ENCODE measurements at regions not wholly inside any gene's neighbourhood (a gene's known extent, or its start where the extent isn't known, plus 50 kb on each side); places are given as distances from the start of the nearest gene placed in this dataset.

GRCh38 chr17:77398274-77398673 is 257.5 kb downstream of the SEC14L1 start:
- DNase-seq (ENCODE audit: low spot score): no peak
- in situ Hi-C loops (cut with HindIII; ENCODE audit: low sequenced_read_pairs): no loop called here

DNA sequence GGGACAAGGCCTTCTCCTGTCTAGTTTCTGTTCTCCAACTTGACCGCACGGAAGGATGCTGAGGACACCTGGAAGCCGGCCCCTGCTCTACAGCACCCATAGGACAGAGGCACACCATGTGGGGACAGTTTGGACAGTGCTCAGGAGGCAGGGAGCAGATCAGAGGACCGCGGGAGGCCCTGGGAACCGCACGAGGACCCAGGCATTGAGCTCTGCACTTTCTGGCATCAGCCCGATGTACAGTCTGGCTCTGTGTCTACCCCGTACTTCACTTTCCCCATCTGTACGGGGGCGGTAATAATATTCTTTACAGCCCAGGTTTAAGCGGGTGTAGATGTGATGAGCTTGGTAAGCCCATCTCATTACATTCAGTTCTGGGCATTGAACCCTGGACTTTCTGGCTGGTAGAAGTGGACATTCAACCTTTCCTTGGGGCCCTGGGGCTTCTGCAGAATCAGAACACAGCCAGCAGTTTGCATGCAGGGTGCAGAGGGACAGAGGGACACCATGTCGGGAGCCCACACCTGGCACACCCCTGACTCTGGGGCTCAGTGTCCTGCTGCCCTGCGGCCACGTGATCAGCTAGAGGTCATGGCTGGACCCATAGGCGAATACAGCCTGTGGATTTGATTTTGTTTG is 258.7 kb downstream of the SEC14L1 start:
- in situ Hi-C loops (cut with HindIII; ENCODE audit: low sequenced_read_pairs): no loop called here

GRCh38 chr17:77400445-77400870 is 259.7 kb downstream of the SEC14L1 start:
- in situ Hi-C loops (cut with HindIII; ENCODE audit: low sequenced_read_pairs): no loop called here
- peak; percentile 68 for DNase-seq (ENCODE audit: low spot score)

More for the DNA sequence above, 258.7 kb downstream of the SEC14L1 start:
- no peak for DNase-seq (ENCODE audit: low spot score)

GRCh38 chr17:77402159-77402731 is 261.5 kb downstream of the SEC14L1 start:
- DNase-seq (ENCODE audit: low spot score): no peak
- in situ Hi-C loops (cut with HindIII; ENCODE audit: low sequenced_read_pairs): no loop called here

DNA sequence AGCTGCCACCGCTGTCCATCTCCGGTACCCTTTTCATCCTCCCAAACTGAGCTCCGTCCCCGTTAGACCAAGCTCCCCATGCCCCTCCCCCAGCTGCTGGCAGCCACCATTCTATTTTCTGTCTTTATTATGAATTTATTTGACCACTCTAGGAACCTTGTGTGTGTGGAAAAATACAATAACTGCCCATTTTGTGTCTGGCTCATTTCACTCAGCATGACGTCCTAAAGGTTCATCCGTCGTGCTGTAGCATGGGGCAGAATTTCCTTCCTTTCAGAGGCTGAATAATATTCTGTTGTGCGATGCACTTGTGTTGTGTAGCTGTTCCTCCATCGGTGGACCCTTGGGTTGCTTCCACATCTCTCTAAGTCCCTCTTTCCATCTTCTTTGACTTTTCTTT is 263.1 kb downstream of the SEC14L1 start:
- DNase-seq (ENCODE audit: low spot score): peak; percentile 93
- in situ Hi-C loops (cut with HindIII; ENCODE audit: low sequenced_read_pairs): no loop called here

DNA sequence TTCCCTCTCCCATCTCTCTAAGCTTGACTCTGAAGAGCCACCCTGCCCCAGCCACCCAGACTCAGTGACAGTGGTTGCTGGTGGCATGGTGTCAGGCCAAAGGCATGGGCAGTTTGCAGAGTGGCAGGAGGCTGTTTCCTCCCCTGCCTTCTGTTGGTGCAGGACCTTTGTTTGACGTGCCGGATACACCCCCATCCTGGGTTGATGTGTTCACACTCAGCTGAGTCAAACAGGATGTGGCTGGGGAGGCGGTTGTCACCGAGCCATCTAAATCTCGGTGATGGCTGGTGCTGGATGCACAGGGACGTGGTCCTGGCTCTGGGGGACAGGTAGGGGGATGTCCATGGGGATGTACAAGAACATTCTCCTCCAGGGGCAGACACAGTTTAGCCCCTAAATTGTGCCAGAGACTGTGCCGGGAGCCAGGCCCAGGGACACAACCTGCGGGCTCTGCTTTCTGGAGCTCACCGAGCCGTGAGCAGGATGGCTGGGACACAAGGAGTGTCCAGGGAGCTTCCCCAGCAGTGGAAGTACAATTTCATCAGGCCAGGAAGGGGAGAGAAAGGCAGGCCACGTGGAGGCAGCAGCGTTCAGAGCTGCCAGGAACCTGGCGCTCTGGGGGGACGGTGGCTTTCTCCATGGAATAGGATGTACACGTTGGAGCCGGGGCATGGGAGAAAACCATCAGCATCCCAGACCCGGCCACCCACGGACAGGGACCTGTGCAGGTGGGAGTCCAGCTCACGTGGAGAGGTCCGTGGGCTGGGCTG is 264.2 kb downstream of the SEC14L1 start:
- DNase-seq (ENCODE audit: low spot score): peak; percentile 84
- in situ Hi-C loops (cut with HindIII; ENCODE audit: low sequenced_read_pairs): no loop called here

- DNase-seq (ENCODE audit: low spot score): no peak
- in situ Hi-C loops (cut with HindIII; ENCODE audit: low sequenced_read_pairs): no loop called here
These were observed 265.3 kb downstream of the SEC14L1 start for GRCh38 chr17:77405867-77406732.

GRCh38 chr17:77407321-77408277 is 266.8 kb downstream of the SEC14L1 start:
- DNase-seq (ENCODE audit: low spot score): no peak
- in situ Hi-C loops (cut with HindIII; ENCODE audit: low sequenced_read_pairs): no loop called here

GRCh38 chr17:77408284-77408683 is 267.5 kb downstream of the SEC14L1 start:
- DNase-seq (ENCODE audit: low spot score): no peak
- in situ Hi-C loops (cut with HindIII; ENCODE audit: low sequenced_read_pairs): no loop called here

DNA sequence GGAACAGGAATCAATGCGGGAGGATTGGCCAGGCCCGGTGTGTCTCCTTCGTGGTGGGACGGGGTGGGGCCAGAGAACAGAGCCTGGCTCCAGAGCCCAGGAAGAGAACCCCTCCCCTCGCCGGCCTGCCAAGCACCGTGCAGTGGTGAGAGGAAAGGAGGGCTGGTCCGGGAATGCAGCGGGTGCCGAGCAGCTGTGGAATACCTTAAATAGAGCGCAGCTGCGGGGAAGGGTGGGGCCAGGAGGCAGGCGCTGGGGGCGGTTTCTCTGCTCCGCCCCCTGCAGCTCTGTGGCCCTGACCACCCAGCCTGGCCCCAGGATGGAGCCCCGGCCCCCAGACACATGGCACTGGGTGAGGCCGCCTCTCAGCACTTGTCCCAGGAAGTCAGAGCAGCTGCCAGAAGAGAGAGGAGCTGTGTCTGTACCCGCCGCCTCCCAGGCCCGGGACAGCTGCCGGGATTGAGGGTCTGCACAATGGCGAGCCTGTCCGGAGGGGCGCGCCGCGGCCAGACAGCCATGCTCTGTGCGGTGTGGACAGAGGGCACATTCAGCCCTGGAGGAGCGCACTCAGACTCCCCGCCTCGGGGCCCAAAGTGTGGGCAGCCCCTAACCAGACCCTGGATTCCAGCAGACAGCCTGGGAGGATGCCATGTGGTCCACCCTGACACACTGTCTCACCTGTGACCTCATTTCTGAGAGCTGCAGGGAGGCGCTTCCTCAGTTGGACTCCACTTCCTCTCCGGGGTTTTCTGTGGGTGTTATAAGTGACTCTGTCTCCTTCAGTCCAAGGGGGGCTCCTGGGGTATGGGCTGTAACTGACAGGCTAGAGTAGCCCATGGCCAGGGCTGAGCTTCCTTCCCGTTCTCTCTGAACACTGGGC is 268.8 kb downstream of the SEC14L1 start:
- in situ Hi-C loops (cut with HindIII; ENCODE audit: low sequenced_read_pairs): no loop called here
- no peak for DNase-seq (ENCODE audit: low spot score)

DNA sequence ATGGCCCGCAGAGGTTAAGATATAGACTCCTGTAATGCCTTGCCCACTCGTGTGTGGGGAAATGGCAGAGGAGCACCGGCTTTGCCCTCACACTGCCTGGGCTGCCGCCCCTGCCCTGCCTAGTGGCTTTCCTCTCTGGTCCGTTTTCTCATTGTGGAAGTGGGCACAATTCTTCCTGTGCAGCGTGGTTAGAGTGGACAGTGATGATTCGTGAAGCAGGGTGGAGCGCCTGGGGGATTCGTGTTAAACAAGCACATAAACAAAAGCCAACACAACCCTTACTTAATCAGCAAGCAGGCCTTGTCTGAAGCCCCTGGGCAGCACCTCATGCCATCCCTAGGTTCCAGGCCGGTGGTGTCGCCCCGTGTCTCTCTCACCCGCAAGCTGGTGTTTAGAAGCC is 269.7 kb downstream of the SEC14L1 start:
- in situ Hi-C loops (cut with HindIII; ENCODE audit: low sequenced_read_pairs): no loop called here
- no peak for DNase-seq (ENCODE audit: low spot score)

DNA sequence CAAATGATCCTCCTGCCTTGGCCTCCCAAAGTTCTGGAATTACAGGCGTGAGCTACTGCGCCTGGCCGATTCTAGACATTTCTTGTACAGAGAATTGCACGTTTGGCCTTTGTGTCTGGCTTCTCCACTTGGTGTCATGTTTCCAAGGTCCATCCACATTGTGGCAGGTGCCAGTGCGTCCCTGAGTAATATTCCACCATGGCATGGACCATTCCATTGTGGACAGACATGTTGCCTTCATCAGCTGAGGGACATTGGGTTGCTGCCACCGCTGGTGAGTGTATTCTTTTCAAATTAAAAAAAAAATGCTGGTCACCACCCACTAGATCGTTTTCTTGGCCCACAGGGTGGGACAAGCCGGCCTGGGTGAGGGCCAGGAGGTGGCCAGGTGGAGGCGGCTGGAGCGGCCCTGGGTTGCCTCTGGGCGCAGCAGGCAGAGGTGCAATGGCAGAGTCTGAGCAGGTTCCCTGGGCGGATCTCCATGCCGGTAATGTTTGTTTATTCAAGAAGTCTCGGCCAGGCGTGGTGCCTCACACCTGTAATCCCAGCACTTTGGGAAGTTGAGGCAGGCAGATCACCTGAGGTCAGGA is 274.1 kb downstream of the SEC14L1 start:
- in situ Hi-C loops (cut with HindIII; ENCODE audit: low sequenced_read_pairs): no loop called here
- no peak for DNase-seq (ENCODE audit: low spot score)

DNA sequence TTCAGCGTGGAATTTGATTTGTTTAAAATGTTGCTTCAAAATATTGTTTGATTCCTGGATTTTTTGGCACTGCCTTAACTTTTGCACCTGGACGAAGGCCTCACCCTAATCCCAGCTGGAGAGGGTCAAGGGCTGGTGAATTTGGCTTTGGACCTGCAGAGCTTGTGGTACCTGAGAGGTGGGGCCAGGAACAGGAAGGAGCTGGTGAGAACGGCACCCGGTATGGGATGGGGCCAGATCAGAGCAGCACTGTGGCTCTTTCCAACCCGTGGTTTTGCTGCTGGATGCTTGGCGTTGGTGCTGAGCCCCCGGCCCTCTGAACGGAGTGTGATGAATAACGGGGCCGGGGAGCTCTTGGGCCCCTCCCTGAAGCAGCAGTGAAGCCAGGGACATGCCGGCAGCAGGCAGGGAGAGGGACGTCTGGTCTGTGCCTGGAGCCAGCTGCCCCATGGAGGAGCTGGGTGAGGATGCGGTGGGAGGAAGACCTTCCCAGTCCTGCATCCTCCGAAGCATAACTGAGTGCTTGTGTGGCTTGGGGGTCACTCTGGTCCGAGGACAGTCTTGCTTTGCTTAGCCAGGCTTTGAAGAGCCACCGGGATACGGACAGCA is 275.4 kb downstream of the SEC14L1 start:
- peak; percentile 67 for DNase-seq (ENCODE audit: low spot score)
- in situ Hi-C loops (cut with HindIII; ENCODE audit: low sequenced_read_pairs): no loop called here

DNA sequence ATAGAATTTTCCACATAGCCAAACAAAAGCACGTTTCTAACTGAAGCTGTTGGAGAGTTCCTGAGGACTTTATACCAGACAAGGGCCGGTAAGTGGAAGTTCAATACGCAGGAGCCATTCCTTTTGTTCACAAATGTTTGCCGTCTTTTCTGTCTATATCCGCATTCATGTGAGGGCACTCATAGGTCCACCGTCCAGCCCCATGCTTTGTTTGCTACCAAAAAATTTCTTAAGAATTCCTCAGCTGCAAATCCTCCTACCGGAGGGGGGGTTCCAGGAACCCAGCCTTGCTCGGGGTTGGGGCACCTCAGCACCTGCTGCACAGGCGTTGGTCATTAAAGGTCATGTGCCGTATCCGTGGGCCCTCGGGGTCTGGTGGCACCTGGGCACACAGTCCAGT is 276.8 kb downstream of the SEC14L1 start:
- no peak for DNase-seq (ENCODE audit: low spot score)
- in situ Hi-C loops (cut with HindIII; ENCODE audit: low sequenced_read_pairs): no loop called here

DNA sequence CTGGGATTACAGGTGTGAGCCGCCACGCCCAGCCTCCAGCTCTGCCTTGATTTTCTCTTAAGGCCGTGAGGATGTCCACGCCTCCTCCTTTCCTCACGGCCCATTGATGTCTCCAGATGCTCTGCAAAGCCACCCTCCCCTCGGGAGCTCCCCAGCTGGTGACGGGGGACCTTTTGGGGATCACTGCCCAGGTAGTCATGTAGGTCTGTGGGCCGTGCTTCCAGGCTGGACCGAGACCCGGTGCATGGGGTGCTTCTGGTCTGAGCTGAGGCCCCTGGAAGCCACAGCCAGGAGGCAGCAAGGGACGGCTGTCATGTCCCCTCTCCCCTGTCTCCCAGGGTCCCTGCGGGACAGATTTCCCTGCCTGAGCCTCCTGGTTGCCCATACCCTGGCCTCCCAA is 277.8 kb downstream of the SEC14L1 start:
- no peak for DNase-seq (ENCODE audit: low spot score)
- in situ Hi-C loops (cut with HindIII; ENCODE audit: low sequenced_read_pairs): no loop called here

- DNase-seq (ENCODE audit: low spot score): no peak
- in situ Hi-C loops (cut with HindIII; ENCODE audit: low sequenced_read_pairs): no loop called here
These were observed 278.3 kb downstream of the SEC14L1 start for GRCh38 chr17:77419095-77419494.

GRCh38 chr17:77419547-77420094 is 278.9 kb downstream of the SEC14L1 start:
- in situ Hi-C loops (cut with HindIII; ENCODE audit: low sequenced_read_pairs): no loop called here

More at GRCh38 chr17:77419547-77420094, 278.9 kb downstream of the SEC14L1 start:
- no peak for DNase-seq (ENCODE audit: low spot score)

Measured in G401 (cell line).